IMR-90 (cell line): ENCODE measurements at regions not wholly inside any gene's neighbourhood (a gene's known extent, or its start where the extent isn't known, plus 50 kb on each side); places are given as distances from the start of the nearest gene placed in this dataset.

Source experiments
- ATAC-seq: fragments of 200-7000 bp; cut with Tn5 transposase; 2 replicates; pipeline ENCODE4 v1.9.1; 2020; ENCODE audit warnings: low read depth, mild to moderate bottlenecking, moderate library complexity
- BruUV-seq: library from RNA; stranded (reverse); fragments of 400-500 nt; replicated peaks from 2 replicates; lab custom pipeline; 2021; lab: Mats Ljungman, UMichigan
- CTCF ChIA-PET: fragments of 300-600 bp; formaldehyde crosslinking; extraction: SDS; loops from one replicate; lab custom pipeline; 2021; ENCODE audit warnings: antibody characterized with exemption; lab: Yijun Ruan, JAX
- POLR2A ChIA-PET: fragments of 300-600 bp; sonication (Branson Sonifier 250); formaldehyde crosslinking; loops from one replicate; lab custom pipeline; 2022; ENCODE audit warnings: antibody characterized with exemption; ENCODE audit not compliant: unreplicated experiment; lab: Charles Lee
- DNase-seq: peaks from one replicate; pipeline ENCODE4 v3.0.0; 2013
- H2AFZ ChIP-seq: replicated peaks from 2 replicates; pipeline ENCODE3; 2013; ENCODE audit warnings: low read length, mild to moderate bottlenecking; ENCODE audit not compliant: poor library complexity
- H2AK5ac ChIP-seq: 2 replicates; pipeline ENCODE4 v1.6.1; 2013; ENCODE audit warnings: low read depth, low read length, inconsistent platforms
- H2AK9ac ChIP-seq: replicated peaks from 2 replicates; pipeline ENCODE3; 2013; ENCODE audit warnings: mild to moderate bottlenecking, low read depth, low read length, moderate library complexity; ENCODE audit not compliant: poor library complexity
- H2BK120ac ChIP-seq: 2 replicates; pipeline ENCODE4 v1.6.1; 2013; ENCODE audit warnings: low read depth, low read length, inconsistent platforms
- H2BK15ac ChIP-seq: 3 replicates; pipeline ENCODE4 v1.6.1; 2013; ENCODE audit warnings: low read depth, low read length, inconsistent platforms
- H2BK20ac ChIP-seq: 2 replicates; pipeline ENCODE4 v1.6.1; 2013; ENCODE audit warnings: low read depth, mild to moderate bottlenecking, inconsistent platforms, low read length, moderate library complexity
- H2BK5ac ChIP-seq: 2 replicates; pipeline ENCODE4 v1.6.1; 2013; ENCODE audit warnings: mild to moderate bottlenecking, low read depth, low read length, inconsistent platforms; ENCODE audit not compliant: poor library complexity, severe bottlenecking
- H3K14ac ChIP-seq: replicated peaks from 2 replicates; pipeline ENCODE4 v1.6.1; 2013; ENCODE audit warnings: low read depth, low read length, inconsistent platforms
- H3K18ac ChIP-seq: 2 replicates; pipeline ENCODE4 v1.6.1; 2013; ENCODE audit warnings: low read depth, low read length, control low read depth
- H3K23ac ChIP-seq: 2 replicates; pipeline ENCODE4 v1.6.1; 2013; ENCODE audit warnings: low read depth, low read length, inconsistent platforms
- H3K27ac ChIP-seq: 2 replicates; pipeline ENCODE4 v1.5.1; 2013; ENCODE audit warnings: mild to moderate bottlenecking, control low read depth, low read length; ENCODE audit not compliant: insufficient read depth
- H3K27me3 ChIP-seq: 2 replicates; pipeline ENCODE4 v1.6.1; 2013; ENCODE audit warnings: low read length; ENCODE audit not compliant: control insufficient read depth, insufficient read depth
- H3K36me3 ChIP-seq: 2 replicates; pipeline ENCODE4 v1.6.1; 2013; ENCODE audit warnings: low read length, mixed read lengths; ENCODE audit not compliant: control insufficient read depth, insufficient read depth
- H3K4ac ChIP-seq: 2 replicates; pipeline ENCODE4 v1.6.1; 2013; ENCODE audit warnings: low read depth, low read length, inconsistent platforms
- H3K4me1 ChIP-seq: 2 replicates; pipeline ENCODE4 v1.6.1; 2013; ENCODE audit warnings: low read length, mixed read lengths; ENCODE audit not compliant: control insufficient read depth, insufficient read depth
- H3K4me2 ChIP-seq: 2 replicates; pipeline ENCODE4 v1.6.1; 2013; ENCODE audit warnings: low read depth, mild to moderate bottlenecking, control low read depth, low read length, moderate library complexity
- H3K4me3 ChIP-seq: 2 replicates; pipeline ENCODE4 v1.5.1; 2013; ENCODE audit warnings: low read depth, mild to moderate bottlenecking, control low read depth, low read length, moderate library complexity; ENCODE audit not compliant: insufficient read depth
- H3K56ac ChIP-seq: 2 replicates; pipeline ENCODE4 v1.6.1; 2013; ENCODE audit warnings: low read length, inconsistent platforms; ENCODE audit not compliant: insufficient read depth; ENCODE audit errors: extremely low read depth
- H3K79me1 ChIP-seq, 2 experiments: 2 replicates each; pipeline ENCODE4 v1.6.1; 2013; ENCODE audit warnings: low read length in 2 of 2, inconsistent platforms in 1 of 2, low read depth in 1 of 2
- H3K9ac ChIP-seq: 2 replicates; pipeline ENCODE4 v1.6.1; 2013; ENCODE audit warnings: low read depth, low read length, control low read depth
- H3K9me1 ChIP-seq: 2 replicates; pipeline ENCODE4 v1.6.1; 2013; ENCODE audit warnings: low read length, inconsistent platforms; ENCODE audit not compliant: insufficient read depth
- H3K9me3 ChIP-seq: 2 replicates; pipeline ENCODE4 v1.6.1; 2013; ENCODE audit warnings: low read length; ENCODE audit not compliant: control insufficient read depth, insufficient read depth
- H4K20me1 ChIP-seq: 2 replicates; pipeline ENCODE4 v1.6.1; 2013; ENCODE audit warnings: low read length, inconsistent platforms; ENCODE audit not compliant: insufficient read depth
- H4K5ac ChIP-seq: 2 replicates; pipeline ENCODE4 v1.6.1; 2013; ENCODE audit warnings: mild to moderate bottlenecking, low read depth, low read length, control low read depth
- H4K8ac ChIP-seq, 2 experiments: 2 replicates each; pipeline ENCODE4 v1.6.1; 2013; ENCODE audit warnings: low read depth in 2 of 2, low read length in 2 of 2, control low read depth in 1 of 2, inconsistent platforms in 1 of 2
- H4K91ac ChIP-seq: 2 replicates; pipeline ENCODE4 v1.6.1; 2013; ENCODE audit warnings: low read depth, low read length, inconsistent platforms; ENCODE audit not compliant: insufficient read depth
- BHLHE40 ChIP-seq: fragments of 150-350 bp; IDR thresholded peaks from 2 replicates; pipeline ENCODE4 v1.6.1; 2016; ENCODE audit warnings: mild to moderate bottlenecking, low read depth, low read length
- CEBPB ChIP-seq: IDR thresholded peaks from 2 replicates; pipeline ENCODE4 v1.6.1; 2012; ENCODE audit warnings: low read depth, low read length, improper control_type of control experiment
- FOS ChIP-seq: fragments of 150-350 bp; IDR thresholded peaks from 2 replicates; pipeline ENCODE4 v1.6.1; 2016; ENCODE audit warnings: low read depth, low read length
- MAFK ChIP-seq: IDR thresholded peaks from 2 replicates; pipeline ENCODE4 v1.6.1; 2012; ENCODE audit warnings: low read depth, low read length, improper control_type of control experiment
- MAZ ChIP-seq: IDR thresholded peaks from 2 replicates; pipeline ENCODE4 v1.6.1; 2012; ENCODE audit warnings: low read depth, mild to moderate bottlenecking, low read length, improper control_type of control experiment, moderate library complexity, borderline replicate concordance
- MXI1 ChIP-seq: IDR thresholded peaks from 2 replicates; pipeline ENCODE4 v1.6.1; 2012; ENCODE audit warnings: low read depth, mild to moderate bottlenecking, low read length, moderate library complexity, borderline replicate concordance
- NFE2L2 ChIP-seq: fragments of 150-350 bp; IDR thresholded peaks from 2 replicates; pipeline ENCODE4 v1.6.1; 2016; ENCODE audit warnings: low read depth, mild to moderate bottlenecking, low read length
- POLR2A ChIP-seq: IDR thresholded peaks from 2 replicates; pipeline ENCODE4 v1.6.1; 2012; ENCODE audit warnings: mild to moderate bottlenecking, low read depth, low read length
- RAD21 ChIP-seq: IDR thresholded peaks from 2 replicates; pipeline ENCODE4 v1.6.1; 2012; ENCODE audit warnings: low read length, improper control_type of control experiment
- RCOR1 ChIP-seq: IDR thresholded peaks from 2 replicates; pipeline ENCODE4 v1.6.1; 2012; ENCODE audit warnings: mild to moderate bottlenecking, low read length, improper control_type of control experiment; ENCODE audit not compliant: insufficient replicate concordance
- RFX5 ChIP-seq: IDR thresholded peaks from 2 replicates; pipeline ENCODE4 v1.8.0; 2012; ENCODE audit warnings: low read depth, mild to moderate bottlenecking, low read length, moderate library complexity
- WGBS, 2 experiments: methylation state at CpG; one replicate each; pipeline versions ENCODE4 v1.1.5 to v1.1.7; 2013; ENCODE audit warnings: missing lambda C conversion rate in 2 of 2; ENCODE audit not compliant: insufficient read length in 1 of 2; ENCODE audit errors: extremely low coverage in 2 of 2; 5-methylcytosine and 5-hydroxymethylcytosine counted together
- dilution Hi-C: fragments of 300-500 bp; cut with HindIII; formaldehyde crosslinking; loops from one replicate; pipeline ENCODE4 v1.14.3; 2018; ENCODE audit warnings: low sequenced_read_pairs; ENCODE audit not compliant: unreplicated experiment
- in situ Hi-C: fragments of 300-500 bp; cut with MboI; formaldehyde crosslinking; loops from 3 replicates; pipeline ENCODE4 v1.14.3; 2019; ENCODE audit warnings: low sequenced_read_pairs, inconsistent platforms, mixed read lengths
- intact Hi-C: fragments of 100-400 bp; cut with micrococcal nuclease; formaldehyde crosslinking; loops from 2 replicates; pipeline ENCODE4 v1.10.0; 2022
- TF ChIP-seq, protein P1 (sequence below): fragments of 150-350 bp; IDR thresholded peaks from 2 replicates; pipeline ENCODE4 v1.6.1; 2016; ENCODE audit warnings: low read depth, mild to moderate bottlenecking, low read length, moderate library complexity, borderline replicate concordance

DNA sequence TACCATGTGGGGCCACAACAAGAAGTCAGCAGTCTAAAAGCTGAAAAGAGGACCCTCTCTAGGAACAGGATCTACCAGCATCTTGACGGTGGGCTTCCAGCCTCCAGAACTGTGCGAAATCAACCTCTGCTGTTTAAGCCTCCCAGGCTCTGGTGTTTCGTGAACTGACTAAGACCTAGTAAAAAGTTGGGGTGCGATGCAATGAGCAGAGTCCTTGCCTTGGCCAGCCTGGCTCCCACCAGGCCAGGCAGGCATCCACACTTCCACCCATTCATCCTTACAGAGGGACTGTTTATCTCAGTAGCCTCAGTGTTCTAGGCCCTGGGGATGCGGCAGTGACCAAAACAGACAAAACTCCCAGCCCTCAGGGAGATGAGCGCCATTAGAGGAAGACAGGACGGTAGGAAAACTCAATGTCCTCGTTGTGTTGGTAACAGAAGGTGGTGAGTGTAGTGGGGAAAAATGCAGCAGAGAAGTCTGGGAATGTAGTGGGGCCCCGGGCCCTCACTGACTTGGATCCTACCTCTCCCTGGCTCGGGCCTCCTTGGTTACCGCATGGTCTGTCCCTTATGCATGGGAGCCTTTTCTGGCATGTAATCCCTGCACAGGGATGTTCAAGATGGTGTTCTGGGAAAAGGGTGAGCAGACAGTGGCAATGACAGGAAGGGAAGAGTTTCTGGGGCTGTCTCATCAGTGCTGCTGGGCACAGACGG lies 271.8 kb upstream of the HS6ST1 start:
- Histone ChIP-seq H4K8ac (no peak overlapping the region), H3K4ac (no peak overlapping the region), H3K36me3 (no peaks in the 10 kb centered on the region), H2BK120ac (no peak overlapping the region), H4K20me1 (no peaks in the 10 kb centered on the region), H4K5ac (no peak overlapping the region), H2BK20ac (no peak overlapping the region), H3K27ac (no peak overlapping the region), H3K4me3 (no peak overlapping the region), H2BK15ac (no peak overlapping the region), H3K23ac (no peak overlapping the region), H3K79me1 (no peaks in the 10 kb centered on the region), H4K91ac (no peak overlapping the region), H3K18ac (no peak overlapping the region), H3K9ac (no peak overlapping the region), H3K9me3 (no peaks in the 10 kb centered on the region), H3K4me1 (peaks cover 3% of the 10 kb centered on the region; the same call in 1 of the 2 replicates), H2AFZ (no peak overlapping the region), H3K27me3 (no peaks in the 10 kb centered on the region; the same call in 1 of the 2 replicates), H3K9me1 (no peaks in the 10 kb centered on the region), H2BK5ac (no peak overlapping the region), H3K4me2 (no peak overlapping the region), H3K56ac (no peak overlapping the region), H2AK9ac (no peak overlapping the region), H2AK5ac (no peak overlapping the region), H3K14ac (0 out of 2 replicates have a peak overlapping the region, but pooled peaks have one; percentile 29)
- no peak for DNase-seq
- no CpG with 5 or more reads among the region's 12 CpGs for WGBS, 2 experiments
- intact Hi-C loops: no loop called here
- dilution Hi-C loops: no loop called here
- no TSS peak for BruUV-seq
- POLR2A ChIA-PET: no interaction called here
- CTCF ChIA-PET: no interaction called here
- ATAC-seq: no peak
- in situ Hi-C loops: no loop called here
- TF ChIP-seq RCOR1: no peak
- TF ChIP-seq, protein P1, sequence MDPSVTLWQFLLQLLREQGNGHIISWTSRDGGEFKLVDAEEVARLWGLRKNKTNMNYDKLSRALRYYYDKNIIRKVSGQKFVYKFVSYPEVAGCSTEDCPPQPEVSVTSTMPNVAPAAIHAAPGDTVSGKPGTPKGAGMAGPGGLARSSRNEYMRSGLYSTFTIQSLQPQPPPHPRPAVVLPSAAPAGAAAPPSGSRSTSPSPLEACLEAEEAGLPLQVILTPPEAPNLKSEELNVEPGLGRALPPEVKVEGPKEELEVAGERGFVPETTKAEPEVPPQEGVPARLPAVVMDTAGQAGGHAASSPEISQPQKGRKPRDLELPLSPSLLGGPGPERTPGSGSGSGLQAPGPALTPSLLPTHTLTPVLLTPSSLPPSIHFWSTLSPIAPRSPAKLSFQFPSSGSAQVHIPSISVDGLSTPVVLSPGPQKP: no peak
- no peak for TF ChIP-seq MXI1
- no peak for TF ChIP-seq POLR2A
- TF ChIP-seq MAFK: no peak
- no peak for TF ChIP-seq RFX5
- TF ChIP-seq FOS: no peak
- no peak for TF ChIP-seq MAZ
- no peak for TF ChIP-seq CEBPB
- TF ChIP-seq BHLHE40: no peak
- no peak for TF ChIP-seq NFE2L2
- no peak for TF ChIP-seq RAD21
